GM19099 (cell line): ENCODE measurements at regions not wholly inside any gene's neighbourhood (a gene's known extent, or its start where the extent isn't known, plus 50 kb on each side); places are given as distances from the start of the nearest gene placed in this dataset.

ENCODE experiments used
- POLR2A ChIP-seq: IDR thresholded peaks from 3 replicates; pipeline ENCODE4 v1.6.1; 2011; ENCODE audit warnings: low read depth; ENCODE audit not compliant: insufficient read length; ENCODE audit errors: extremely low read depth

DNA sequence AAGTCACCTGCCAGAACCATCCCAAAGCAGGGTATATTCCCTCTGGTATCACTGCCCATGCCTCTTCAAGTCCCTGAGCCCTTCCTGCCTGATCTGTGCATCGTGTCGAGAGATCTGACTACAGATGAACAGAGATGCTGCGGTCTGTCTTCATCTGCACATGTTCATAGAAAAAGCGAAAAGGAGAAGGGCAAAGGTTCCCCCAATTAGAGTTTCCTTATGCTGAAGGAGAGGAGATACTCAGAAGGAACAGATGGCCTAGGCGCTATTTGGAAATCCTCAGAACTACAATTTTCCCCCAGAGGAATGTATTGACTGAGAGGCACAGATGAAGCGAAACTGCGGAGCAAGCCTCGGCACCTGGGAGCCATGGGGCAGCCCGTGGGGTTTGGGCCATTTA lies 170.9 kb downstream of the SEC61B start:
- TF ChIP-seq POLR2A: no peak

DNA sequence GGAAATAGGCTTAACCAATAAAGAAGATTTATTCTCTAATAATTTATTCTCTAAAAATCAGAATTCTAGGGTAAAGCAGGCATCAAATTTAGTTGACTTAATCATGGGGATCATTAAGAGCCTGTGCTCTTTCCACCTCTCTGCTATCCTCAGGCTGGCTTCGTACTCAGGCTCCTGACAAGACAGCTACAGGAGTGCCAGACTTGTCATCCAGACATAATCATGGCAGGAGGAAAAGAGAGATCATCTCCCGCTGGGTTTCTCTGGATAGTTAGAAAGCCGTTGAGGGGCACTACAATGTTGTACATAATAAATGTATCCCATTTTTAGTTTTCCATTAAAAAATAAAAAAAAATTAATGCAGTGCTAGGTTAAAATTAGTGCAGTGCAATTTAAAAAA lies 171.9 kb downstream of the SEC61B start:
- no peak for TF ChIP-seq POLR2A

DNA sequence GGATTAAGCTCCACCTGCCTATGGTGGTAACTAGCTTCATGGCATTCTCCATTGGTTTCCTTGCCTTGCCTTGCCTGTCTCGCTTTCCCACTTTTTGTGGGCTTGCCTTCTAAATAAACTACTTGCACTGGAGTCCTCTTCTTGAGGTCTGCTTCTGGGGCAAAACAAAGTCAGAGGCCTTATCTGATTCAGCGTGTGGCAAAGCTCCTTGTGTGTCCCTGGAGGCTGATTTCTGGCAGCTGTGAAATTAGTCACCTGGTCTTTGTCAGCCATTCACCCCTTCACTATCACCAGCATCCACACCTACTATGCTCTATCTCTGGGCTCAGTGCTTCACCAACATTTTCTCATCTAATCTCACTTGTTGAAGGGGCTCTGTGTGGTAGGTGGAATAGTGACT lies 176.2 kb downstream of the SEC61B start:
- no peak for TF ChIP-seq POLR2A

DNA sequence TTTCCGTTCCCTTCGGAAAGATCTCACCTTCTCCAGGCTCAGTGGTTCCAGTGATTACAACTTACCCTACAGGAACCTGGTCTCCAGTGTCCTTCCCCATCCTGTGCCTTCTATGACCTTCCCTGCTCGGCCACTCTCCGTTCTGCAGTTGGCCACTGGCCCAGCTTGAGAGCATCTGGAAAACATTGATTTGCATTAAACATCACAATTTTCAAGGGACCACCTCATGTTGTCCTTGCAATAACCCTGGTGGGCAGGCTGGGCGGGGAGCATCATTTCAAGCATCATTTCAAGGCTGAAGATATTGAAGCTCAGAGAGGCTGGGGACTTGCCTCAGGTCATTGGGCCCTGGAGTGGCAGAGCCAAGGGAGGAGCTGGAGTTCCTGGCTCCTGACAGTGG lies 177.4 kb downstream of the SEC61B start:
- TF ChIP-seq POLR2A: no peak

DNA sequence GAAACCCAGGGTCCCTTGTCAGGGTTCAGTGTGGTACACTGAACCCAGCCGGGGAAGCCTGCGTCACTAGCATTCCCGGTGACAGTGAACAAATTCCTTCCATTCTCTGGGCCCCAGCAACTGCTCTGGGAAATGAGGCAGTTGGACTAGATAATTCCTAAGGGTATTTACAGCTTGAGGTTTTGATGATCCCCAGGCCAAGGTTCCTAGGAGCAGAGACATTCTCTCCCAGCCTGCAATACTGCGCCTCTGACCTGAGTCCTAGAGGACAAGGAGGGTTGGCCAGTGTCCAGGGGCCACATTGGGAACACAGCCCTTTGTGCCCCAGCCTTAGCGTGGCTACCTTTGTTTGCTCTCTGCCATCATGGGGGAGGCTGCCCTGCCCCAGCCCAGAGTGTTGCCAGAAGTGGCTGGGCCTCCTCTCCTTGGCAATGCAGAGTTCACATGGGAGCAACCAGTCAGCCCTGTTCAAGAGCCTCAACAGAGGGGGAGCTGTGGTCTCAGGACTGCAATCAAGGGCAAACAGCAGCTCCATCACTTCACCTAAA lies 178.2 kb downstream of the SEC61B start:
- TF ChIP-seq POLR2A: no peak

DNA sequence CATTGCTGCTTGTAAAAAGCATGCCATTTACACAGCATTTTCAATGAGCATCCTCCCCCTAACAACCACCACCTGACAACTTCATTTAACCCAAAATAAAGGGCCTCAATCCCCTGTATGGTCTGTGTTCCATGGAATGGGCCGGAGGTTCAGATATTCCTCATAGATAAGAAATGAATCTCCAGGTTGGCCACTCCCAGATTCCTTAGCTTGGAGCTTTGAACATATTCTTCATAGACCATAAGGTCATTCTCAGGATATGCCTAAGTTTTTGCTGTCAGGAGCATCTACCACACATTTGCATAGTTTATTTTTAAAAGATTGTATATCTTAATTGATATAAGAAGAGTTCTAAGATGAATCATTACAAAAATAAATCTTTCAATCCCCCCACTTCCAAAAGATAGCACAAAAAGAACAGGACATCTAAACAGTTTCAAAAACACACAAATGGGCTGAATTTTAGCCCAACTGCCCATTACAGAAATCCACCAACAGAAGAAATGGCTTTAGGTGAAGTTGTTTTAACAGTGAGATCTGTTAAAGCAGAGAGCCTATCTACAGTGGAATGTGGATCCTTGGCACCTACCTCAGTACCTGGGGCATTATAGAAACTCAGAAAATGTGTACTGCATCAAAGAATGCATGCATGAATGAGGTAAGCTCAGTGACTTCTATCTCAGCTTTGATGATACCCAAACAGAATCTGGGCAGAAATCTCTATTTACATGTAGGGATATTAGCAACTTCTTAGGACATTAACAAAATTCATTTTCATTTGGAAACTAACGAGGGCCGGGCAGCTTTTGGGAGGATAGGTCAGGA lies 179.8 kb downstream of the SEC61B start:
- TF ChIP-seq POLR2A: no peak

DNA sequence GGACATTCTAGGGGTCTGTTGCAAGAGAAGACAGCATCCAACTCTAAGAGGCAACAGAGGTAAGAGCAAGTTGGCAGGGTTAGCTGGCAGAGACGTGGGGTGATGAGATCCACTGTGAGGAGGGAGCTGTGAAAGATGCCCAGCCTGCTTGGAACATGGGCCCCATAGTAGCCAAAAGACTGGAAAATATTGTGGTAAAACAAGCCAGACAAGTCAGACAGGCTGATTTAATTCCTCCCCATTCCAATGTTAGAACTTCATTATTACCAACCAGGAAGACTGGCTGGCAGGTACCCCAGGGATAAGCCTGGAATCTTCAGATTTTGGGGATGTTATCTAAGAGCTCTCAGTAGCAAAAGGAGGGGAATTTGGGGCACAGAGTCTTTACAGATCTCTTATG lies 181.3 kb downstream of the SEC61B start:
- no peak for TF ChIP-seq POLR2A

DNA sequence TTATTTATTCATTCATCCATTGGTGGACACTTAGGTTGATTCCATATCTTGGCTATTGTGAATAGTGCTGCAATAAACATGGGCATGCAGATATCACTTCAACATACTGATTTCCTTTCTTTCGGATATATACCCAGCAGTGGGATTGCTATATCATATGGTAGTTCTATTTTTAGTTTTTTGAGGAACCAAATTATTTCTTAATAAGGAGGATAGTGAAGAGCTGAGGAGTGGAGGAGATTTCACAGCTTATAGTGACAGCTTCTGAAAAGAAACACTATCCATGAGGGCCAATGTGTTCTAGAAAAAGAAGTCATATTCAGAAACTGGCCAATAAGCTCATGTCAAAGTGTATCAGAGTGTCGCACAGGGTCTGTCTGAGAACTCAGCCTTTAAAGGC lies 183.3 kb downstream of the SEC61B start:
- TF ChIP-seq POLR2A: no peak

DNA sequence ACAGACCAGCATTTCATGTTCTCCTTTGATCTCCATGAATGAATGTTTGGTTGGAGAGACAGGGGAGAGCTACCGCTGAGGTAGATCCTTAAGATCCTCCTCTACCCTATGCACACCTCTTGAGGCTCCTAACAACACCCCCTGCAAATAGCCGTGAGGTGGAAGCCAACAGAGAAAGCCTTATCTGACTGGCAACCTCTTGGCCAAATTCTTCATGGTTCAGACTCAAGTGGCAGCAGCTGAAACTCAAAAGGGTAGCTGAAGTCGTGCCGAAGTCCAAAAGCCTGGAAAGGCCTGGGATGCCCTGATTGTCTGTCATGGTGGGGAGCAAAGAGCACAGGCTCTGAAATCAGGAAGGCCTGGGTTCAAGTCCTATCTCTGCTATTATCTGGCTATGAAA lies 184.9 kb downstream of the SEC61B start:
- no peak for TF ChIP-seq POLR2A

DNA sequence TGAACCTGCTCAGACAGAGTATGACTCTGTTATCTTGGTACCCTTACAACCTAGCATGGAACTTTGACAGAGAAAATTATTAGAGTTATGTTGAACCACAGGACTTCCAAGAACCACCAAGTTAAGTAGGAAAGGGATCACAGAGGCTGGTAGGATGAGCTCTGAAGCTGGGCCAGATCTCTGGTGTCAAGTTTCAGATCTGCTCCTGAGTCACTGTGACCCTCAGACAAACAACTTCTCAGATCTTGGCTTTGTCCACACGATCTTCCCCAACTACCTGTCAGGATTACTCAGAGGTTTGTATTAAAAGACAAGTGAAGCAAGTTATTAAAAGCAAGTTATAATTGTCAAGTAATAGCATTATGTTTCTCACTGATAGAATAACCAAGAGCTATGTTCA lies 189.0 kb downstream of the SEC61B start:
- no peak for TF ChIP-seq POLR2A

DNA sequence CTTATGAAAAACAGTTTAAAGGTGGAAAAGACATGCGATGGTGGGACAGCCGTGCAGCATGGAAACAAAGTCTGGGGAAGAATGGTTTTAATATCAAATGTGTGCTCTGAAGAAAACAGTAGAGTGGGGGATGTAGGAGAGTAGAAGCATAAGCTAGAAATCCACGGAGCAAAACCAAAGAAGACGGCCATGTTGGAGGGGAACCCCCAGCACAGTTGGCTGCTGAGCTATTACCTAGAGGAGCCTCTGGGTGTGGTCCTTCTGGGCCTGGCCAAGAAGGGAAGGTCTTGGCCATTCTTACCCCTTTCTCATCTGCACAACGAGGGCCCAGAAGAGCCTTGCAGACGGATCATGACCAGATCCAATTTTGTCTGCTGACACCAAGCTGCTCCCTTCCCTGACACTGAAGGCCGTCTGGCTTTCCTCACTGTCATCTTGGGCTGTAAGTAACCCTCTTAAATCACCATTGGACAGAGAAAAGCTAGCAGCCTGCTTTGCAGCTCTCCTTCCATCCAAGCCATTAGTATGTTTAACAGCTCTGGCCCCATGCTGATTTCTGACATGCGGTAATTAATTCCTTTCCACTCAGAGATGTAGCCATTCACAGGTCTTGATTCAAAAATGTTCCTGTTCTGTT lies 189.5 kb downstream of the SEC61B start:
- TF ChIP-seq POLR2A: no peak

DNA sequence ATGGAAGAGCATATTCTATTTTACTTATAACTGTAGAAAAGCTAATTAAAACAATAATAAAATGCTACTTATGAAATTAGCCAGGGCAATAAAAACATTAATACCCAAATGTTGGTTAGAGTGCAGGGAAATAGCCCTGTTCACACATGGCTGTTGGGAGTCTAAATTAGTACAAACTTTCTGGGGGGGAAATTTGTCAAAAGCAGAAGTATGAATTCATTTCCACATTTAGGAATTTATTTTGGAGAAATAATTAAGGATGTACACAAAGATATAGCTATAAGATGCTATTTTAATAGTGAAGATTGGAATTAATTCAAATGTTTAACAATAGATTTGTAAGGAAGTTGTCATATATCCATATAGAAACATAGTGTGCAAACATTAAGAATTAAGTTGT lies 190.5 kb downstream of the SEC61B start:
- TF ChIP-seq POLR2A: no peak

DNA sequence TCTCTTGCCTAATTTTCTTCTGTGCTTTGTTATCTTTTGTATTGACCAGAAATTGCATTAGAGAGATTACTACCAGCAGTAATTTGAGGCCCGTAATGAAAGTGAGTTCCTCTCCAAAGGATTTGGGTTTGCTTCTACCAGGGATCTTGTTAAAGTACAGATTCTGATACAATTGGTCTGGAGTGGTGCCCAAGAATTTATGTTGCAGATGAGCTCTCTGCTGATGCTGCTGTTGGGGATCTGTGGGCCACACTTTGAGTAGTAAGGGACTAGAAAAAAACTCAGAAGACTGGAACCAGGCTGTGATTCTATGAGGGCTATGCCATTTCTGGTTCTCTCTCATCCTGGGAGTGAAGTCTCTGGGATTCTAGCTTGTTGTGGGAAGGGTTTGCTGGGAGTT lies 192.2 kb downstream of the SEC61B start:
- TF ChIP-seq POLR2A: no peak

DNA sequence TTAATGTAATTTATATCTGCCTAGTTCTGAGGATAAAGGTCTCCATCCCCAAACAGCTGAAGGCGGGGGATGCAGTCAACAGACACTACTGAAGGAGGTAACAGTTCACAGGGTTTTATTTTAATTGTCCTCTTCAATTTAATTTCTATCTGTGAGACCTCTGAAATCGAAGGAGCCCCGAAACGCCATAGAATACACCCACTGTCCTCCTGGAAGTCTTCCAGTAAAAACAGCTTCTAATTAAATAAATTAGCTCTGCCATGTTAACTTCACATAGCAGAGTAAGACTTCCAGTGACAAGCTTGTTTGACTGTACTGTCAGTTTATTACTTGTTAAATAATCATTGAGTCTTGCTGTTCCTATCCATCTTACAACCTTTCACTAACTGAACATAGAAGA lies 193.5 kb downstream of the SEC61B start:
- no peak for TF ChIP-seq POLR2A

DNA sequence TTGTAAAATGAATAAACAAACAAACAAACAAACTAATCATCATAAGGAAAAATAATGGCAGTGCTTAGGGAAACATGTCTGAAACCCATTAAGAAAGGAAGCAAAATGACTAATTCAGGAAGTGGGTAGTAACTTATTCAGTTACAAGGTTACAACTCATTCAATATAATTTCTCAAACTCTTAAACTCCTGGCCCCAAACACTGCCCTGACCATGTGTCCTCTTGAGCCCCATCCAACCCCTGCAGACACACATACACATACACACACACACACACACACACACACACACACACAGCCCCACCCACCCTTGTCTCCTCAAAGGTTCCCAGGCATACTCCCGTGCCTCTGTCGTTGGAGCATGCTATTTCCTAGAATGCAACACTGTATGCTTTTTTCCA lies 193.9 kb downstream of the SEC61B start:
- TF ChIP-seq POLR2A: no peak

DNA sequence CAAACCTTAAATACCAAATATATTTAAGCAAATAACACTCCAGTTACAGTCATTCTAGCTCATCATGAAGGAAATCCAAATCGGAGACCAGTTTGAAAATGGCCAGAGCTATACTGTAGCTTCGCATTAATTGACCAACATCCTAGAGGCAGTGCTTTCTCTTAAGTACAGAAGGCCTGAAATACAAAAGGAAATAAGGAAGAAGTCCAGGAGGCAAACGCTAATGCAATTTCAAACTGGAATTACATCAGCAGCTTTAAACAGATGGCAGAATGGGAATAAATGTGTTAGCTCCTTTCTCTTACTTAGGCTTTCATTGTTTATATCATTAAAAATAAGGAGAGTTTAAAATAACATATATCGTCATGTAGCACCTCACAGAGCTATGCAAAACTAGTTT lies 197.0 kb downstream of the SEC61B start:
- no peak for TF ChIP-seq POLR2A
